ENCODE measurements at regions not wholly inside any gene's neighbourhood (a gene's known extent, or its start where the extent isn't known, plus 50 kb on each side); places are given as distances from the start of the nearest gene placed in this dataset.
"Not testable (repeated sequence)": the region's sequence is repeated elsewhere in the genome, so short reads cannot be mapped to it uniquely, and the experiment has no call there.

DNA sequence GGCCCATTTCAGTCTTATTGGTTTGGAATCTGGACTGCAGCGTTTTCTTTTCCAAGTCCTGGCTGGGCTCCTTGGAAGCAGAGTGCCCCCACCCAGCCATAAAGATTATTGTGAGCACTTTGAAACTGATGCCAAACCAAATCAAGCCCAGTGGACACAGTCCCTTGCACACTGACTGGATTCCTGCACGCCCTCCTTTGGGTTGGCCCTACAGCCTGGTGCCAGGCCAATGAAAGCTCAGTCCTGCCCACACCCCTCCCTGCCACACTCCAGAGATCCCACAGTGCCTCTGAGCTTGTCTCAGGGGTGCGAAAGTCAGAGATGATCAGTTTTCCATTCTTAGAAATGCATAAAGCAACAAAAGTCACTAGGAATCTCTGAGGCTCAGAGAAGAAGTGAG is 181.9 kb downstream of the CETN3 start:
- DNase-seq (ENCODE audit: low read depth), result no peak
- H3K4me3 ChIP-seq (ENCODE audit: low read depth, low read length), result no peak overlapping the region
- TF ChIP-seq, protein P1, sequence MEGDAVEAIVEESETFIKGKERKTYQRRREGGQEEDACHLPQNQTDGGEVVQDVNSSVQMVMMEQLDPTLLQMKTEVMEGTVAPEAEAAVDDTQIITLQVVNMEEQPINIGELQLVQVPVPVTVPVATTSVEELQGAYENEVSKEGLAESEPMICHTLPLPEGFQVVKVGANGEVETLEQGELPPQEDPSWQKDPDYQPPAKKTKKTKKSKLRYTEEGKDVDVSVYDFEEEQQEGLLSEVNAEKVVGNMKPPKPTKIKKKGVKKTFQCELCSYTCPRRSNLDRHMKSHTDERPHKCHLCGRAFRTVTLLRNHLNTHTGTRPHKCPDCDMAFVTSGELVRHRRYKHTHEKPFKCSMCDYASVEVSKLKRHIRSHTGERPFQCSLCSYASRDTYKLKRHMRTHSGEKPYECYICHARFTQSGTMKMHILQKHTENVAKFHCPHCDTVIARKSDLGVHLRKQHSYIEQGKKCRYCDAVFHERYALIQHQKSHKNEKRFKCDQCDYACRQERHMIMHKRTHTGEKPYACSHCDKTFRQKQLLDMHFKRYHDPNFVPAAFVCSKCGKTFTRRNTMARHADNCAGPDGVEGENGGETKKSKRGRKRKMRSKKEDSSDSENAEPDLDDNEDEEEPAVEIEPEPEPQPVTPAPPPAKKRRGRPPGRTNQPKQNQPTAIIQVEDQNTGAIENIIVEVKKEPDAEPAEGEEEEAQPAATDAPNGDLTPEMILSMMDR (conservative IDR thresholded peaks at IDR 0.05; ENCODE audit: low read depth, low read length), result no peak

DNA sequence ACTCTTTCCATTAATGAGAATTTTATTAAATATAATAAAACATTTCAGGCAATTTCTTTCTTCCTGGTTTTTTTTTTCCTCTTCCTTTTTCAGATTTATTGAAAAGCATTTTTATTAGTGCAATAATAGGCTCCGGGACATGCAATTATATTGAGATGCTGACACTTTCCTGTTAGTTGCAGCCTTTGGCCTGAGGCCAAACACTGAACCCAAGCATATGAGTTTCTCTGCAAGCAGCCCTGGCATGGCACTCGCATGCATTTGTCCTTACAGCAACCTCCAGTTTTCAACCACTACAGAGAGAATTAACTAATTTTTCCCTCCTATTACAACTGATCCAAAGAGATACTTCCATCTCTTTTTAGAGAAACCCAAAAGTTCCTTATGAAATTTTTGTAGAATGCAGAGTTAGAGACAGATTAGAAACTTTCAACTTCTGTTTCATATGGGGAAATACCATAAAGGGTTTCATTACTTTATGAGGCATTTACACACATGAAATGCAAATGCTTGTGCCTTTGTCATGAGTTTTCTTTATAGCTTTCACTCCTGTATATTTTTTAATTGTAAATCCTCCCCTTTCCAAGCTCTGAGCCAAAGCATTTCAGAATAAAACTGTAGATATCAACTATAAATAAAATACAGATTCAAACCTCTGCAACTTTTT is 183.0 kb downstream of the CETN3 start:
- no peak overlapping the region for H3K4me3 ChIP-seq (ENCODE audit: low read depth, low read length)
- DNase-seq (ENCODE audit: low read depth), result no peak
- TF ChIP-seq, protein P1 (conservative IDR thresholded peaks at IDR 0.05; ENCODE audit: low read depth, low read length), result no peak

DNA sequence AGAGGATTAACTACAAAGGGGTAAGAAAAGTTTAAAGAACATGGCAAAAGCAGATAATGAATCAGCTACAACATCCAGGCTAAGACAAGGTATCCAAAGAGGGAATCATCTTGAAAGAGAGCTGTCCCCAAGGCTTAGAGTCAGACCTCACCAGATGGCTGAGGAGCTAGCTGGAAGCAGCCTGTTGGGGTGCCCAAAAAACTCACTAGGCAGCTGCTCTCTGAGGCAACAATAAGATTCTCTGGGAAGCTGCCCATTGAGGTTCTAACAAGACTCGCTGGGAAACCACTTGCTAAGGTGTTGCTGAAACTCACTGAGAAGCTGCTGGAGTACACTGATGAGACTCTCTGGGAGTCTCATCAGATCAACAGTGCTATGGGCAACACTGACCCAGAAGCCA is 185.2 kb downstream of the CETN3 start:
- TF ChIP-seq, protein P1 (conservative IDR thresholded peaks at IDR 0.05; ENCODE audit: low read depth, low read length), result no peak
- DNase-seq (ENCODE audit: low read depth), result no peak

DNA sequence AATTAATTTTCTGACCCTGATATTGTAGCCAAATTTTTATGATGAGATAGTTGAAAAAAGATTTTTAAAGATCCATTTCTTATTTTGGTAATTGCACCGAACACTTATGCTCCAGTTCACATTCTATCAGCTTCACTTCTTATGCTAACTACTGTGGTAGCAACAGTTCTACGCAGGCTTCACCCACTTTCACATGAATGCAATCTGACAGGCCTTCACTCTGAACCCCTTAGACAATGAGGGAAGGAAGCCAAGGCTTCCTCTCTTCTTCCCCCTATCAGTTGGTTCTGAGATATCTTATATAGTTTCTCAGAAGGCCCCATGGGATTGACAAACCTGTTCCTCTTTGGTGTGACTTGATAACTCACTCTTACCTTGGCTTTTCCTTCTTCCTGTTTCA is 185.8 kb downstream of the CETN3 start:
- H3K4me3 ChIP-seq (ENCODE audit: low read depth, low read length), result no peak overlapping the region
- no peak for DNase-seq (ENCODE audit: low read depth)
- TF ChIP-seq, protein P1 (conservative IDR thresholded peaks at IDR 0.05; ENCODE audit: low read depth, low read length), result no peak

More for the DNA sequence above, 185.2 kb downstream of the CETN3 start:
- H3K4me3 ChIP-seq (ENCODE audit: low read depth, low read length), result no peak overlapping the region

DNA sequence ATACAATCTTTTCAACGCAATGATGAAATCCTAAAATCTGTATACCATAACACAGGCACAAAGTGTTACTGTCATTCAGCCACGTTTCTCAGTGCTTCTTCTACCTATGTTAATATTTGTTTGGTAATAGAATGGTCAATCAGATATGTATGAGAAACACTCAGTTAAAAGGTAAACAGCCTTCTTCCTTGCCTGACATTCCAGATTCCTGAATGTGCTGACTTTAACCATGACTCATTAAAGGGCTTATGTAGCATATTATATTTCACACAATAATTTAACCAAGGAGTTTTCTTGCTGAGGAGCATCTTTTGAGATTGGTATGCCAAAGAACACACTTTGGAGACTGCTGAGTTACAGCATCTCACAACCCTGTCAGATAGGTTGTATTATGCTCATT is 187.6 kb downstream of the CETN3 start:
- DNase-seq (ENCODE audit: low read depth), result peak; percentile 73
- no peak overlapping the region for H3K4me3 ChIP-seq (ENCODE audit: low read depth, low read length)
- TF ChIP-seq, protein P1 (conservative IDR thresholded peaks at IDR 0.05; ENCODE audit: low read depth, low read length), result no peak

DNA sequence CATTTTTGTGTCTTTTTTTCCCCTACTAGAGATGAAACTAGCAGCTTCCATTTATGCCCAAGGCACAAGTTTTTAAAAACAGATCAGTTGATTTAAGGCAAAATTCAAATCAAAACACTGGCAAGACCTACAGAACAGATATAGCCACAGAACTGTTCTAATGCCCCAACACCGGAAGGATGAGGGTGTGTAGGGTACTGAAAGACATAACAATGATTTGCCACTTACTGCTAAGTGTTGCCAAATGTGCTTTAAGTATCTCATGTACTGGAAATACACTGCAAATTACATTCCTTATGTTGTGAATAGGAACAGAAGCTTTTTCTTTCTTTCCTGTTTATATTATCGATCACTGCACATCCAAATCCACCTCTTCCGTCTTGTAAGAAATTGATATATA is 189.0 kb downstream of the CETN3 start:
- TF ChIP-seq, protein P1 (conservative IDR thresholded peaks at IDR 0.05; ENCODE audit: low read depth, low read length), result no peak
- DNase-seq (ENCODE audit: low read depth), result no peak
- H3K4me3 ChIP-seq (ENCODE audit: low read depth, low read length), result no peak overlapping the region

DNA sequence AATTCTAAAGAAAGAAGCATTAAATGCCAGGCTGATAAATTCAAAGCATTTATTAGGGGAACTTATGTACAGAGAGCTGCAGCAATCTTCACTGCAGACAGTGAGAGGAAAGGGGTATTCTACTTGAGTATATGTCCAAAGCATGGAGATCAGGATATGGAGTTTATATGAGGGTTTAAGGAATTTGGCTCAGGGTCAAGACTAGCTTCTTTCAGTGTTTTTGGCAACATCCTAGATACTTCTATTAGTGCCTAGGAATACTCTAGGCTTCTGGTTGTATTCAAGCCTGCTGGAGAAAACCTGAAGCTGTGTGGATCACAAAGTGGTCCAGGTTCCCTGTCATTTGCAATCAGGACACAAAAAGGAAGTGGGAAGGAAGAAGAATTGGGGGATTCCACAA is 194.6 kb downstream of the CETN3 start:
- H3K4me3 ChIP-seq (ENCODE audit: low read depth, low read length), result no peak overlapping the region
- peak; percentile 12 for DNase-seq (ENCODE audit: low read depth)
- TF ChIP-seq, protein P1 (conservative IDR thresholded peaks at IDR 0.05; ENCODE audit: low read depth, low read length), result no peak

DNA sequence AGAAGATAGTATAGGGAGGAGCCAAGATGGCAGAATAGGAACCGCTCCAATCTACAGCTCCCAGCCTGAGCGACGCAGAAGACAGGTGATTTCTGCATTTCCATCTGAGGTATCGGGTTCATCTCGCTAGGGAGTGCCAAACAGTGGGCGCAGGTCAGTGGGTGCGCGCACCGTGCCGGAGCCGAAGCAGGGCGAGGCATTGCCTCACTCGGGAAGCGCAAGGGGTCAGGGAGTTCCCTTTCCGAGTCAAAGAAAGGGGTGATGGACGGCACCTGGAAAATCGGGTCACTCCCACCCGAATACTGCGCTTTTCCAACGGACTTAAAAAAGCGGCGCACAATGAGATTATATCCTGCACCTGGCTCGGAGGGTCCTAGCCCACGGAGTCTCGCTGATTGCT is 201.2 kb downstream of the CETN3 start:
- not testable (repeated sequence) for H3K4me3 ChIP-seq (ENCODE audit: low read depth, low read length); DNase-seq (ENCODE audit: low read depth)
